Fibroblast of villous mesenchyme (primary cell): ENCODE measurements at regions not wholly inside any gene's neighbourhood (a gene's known extent, or its start where the extent isn't known, plus 50 kb on each side); places are given as distances from the start of the nearest gene placed in this dataset.

ENCODE experiments used
- DNase-seq: peaks from one replicate; pipeline ENCODE4 v3.0.0-alpha.2; 2010; ENCODE audit warnings: low read depth
- H3K4me3 ChIP-seq: 2 replicates; pipeline ENCODE4 v1.5.1; 2011; ENCODE audit warnings: low read depth, mild to moderate bottlenecking, low read length
- CTCF ChIP-seq: IDR thresholded peaks from 2 replicates; pipeline ENCODE4 v1.5.1; 2012; ENCODE audit warnings: low read depth, mild to moderate bottlenecking, low read length; ENCODE audit not compliant: insufficient read depth

- no peak for TF ChIP-seq CTCF
- peak; percentile 73 for DNase-seq
- no peak overlapping the region for H3K4me3 ChIP-seq
Measured at GRCh38 chr1:67889953-67890567, 56.8 kb upstream of the GNG12 start.

DNA sequence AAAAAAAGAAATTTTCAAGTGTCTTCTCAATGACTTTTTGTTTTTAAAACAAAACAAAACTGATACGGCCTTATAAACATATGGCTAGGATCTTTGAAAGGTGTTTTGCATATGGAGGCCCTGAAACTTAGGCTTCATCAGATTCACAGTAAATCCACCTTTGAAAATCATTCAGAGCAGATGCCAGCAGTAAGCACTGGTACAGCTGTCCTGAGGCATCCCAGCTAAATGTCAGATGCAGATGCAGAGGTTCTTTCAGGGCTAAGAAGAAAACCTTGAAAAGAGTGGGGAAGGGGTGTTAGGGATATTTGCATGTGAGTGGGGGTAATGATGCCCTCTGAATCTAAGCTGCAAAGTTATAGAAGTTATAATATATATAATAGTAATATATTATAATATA is 56.2 kb upstream of the GNG12 start:
- no peak overlapping the region for H3K4me3 ChIP-seq
- no peak for DNase-seq
- TF ChIP-seq CTCF: no peak

DNA sequence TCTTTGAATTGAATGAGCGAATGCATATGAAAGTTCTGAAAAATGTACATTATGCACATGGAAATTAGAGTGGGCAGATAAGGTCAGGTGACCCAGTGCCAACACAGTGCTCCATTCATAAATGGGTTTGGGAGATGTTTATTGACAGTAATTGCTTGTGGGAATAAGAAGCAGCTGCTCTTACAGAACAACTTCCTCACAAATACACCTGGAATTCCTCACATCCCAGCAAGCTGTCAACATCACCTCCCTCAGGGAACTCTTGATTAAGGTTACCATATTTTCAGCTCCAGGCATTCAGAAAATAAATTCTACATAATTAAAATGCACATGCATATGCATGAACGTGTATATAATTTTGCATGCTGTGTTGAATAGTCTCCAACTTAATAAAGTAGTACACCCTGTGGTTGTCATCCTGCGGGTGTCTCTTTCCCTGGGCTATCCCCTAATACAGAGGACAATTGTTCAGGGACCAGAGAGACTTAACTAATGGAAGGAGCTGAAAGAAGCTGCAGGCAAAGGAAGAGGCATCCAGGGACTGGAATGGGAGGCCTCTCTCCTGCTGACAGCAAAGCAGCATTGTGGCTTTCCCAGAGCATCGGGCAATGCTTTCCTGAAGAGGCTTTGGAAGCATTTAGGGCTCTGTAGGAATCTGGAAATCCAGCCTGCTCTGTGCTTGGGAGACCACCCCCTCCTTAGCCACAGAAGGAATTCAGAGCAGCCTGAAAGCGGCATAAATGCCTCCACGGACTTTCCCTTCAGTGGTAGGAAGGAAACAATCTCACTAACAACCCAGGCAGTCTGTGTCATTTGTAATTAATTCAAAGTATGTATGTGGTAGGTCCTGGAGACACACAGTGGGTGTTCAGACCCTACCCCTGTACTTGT is 55.2 kb upstream of the GNG12 start:
- TF ChIP-seq CTCF: no peak
- DNase-seq: no peak
- H3K4me3 ChIP-seq: no peak overlapping the region

- H3K4me3 ChIP-seq: no peak overlapping the region
- DNase-seq: no peak
- no peak for TF ChIP-seq CTCF
Measured at GRCh38 chr1:67887146-67887545, 53.9 kb upstream of the GNG12 start.

DNA sequence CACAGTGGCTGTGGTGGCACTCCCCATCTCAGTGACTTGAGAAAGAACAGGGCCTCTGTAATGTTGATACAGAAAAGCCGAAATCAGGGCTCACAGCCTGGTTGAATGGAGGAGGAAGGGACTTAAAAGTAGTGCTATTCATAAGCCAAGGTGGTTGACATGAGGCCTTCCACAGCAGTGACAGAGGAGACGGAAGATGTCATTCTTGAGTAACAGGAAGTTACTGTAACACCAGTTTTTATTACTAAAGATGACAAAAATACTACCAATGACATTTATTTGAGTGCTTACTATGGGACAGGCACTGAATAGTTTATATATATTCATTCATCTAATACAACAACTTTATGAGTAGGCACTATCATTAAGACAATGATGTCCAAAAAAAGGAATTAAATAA is 52.8 kb upstream of the GNG12 start:
- no peak overlapping the region for H3K4me3 ChIP-seq
- no peak for TF ChIP-seq CTCF
- no peak for DNase-seq

DNA sequence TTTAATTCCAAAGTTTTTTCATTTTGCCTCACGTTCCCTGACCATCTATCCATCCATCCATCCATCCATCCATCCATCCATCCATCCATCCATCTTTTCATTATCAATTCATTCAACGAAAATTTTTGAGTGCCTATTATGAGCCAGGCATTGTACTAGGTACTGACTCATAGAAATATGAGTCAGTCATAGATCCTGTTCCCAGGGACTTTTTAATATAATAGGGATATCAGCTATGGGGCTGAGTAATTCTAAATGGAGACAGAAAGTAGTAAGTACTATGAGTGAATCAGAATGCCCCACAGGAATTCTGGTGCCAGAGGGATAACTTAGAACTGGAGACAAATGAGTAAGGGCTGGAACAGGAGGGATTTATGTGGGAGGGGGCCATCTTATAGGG is 49.8 kb upstream of the GNG12 start:
- no peak for DNase-seq
- H3K4me3 ChIP-seq: no peak overlapping the region
- no peak for TF ChIP-seq CTCF
